NCI-H226 (cell line): ENCODE measurements at regions not wholly inside any gene's neighbourhood (a gene's known extent, or its start where the extent isn't known, plus 50 kb on each side); places are given as distances from the start of the nearest gene placed in this dataset.

ENCODE experiments used
- DNase-seq: peaks from one replicate; pipeline ENCODE4 v3.0.0-alpha.2; 2015

- no peak for DNase-seq
Observed at GRCh38 chr4:14667624-14668151, 334.6 kb upstream of the CPEB2 start.

DNA sequence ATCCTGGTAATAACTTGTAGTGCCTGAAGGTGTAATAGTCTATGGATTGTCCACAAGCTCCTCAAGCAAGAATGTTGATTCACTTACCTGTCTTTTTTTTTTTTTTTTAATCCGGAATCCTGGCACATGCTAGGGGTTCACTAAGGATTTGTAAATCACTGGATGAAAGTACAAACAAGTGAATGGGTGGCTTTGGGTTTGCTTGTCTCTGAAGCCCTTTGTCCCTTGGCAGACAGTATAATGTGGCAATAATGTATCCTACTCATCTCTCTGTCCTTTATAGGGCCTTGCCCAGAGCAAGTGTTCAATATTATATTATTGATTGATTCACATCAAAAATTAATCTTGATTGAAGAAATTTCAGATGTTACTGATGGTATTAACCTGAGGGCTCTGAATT is 334.0 kb upstream of the CPEB2 start:
- no peak for DNase-seq

- no peak for DNase-seq
Observed at GRCh38 chr4:14669371-14669770, 332.9 kb upstream of the CPEB2 start.

GRCh38 chr4:14671146-14671545 is 331.1 kb upstream of the CPEB2 start:
- no peak for DNase-seq

GRCh38 chr4:14675279-14675985 is 326.8 kb upstream of the CPEB2 start:
- no peak for DNase-seq

DNA sequence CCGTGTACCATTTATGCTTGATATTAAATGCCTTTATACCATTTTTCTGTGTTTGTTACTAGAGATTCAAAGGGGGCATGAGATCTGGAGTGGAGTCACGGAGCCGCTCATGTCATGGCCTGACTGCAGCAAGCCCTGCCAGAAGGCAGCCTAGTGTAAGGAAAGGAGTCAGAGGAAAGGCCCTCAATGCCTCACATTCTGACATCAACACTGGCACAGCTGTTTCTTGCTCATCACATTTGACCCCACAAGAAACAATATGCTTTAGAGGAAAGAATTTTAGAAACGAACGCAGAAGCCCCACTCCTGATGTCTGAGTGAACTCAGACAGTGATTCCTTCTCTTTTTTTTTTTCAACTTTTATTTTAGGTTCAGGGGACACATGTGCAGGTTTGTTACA is 322.4 kb upstream of the CPEB2 start:
- DNase-seq, result no peak

DNA sequence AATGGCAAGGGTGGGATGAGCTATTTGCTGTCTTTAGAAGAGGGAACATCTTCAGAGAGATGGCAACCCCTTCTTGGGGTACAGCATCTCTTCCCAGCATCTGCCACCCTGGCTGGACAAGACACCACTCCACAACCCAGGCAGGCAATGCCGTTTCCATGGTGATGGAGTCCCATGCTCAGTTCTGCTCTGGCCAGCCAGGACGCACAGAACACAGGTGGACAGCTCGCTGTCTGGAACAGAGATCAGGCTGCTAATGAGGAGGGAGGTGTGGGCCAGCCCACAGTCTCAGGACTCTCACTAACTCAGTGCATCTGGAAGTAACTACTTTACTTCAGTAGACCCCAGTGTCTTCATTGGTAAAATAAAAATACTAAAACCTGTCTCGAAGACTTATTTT is 321.0 kb upstream of the CPEB2 start:
- DNase-seq, result no peak

DNA sequence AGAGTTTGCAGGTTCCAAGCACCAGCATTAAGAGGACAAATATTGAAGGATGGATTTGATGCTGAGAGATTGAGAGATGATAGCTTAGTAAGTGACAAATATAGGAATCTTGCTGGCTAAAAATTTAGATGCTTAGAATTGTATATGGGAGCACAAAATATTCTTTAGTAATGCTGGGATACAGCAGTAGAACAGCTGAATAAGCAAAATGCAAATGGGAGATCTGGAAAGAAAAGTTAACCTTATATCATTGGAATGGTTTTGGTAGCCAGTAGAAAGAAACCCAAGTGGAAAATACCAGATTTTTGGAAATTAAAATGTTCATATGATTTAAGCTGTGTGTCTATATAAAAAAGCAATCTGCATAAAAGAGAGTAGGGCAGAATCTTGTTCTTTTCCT is 308.6 kb upstream of the CPEB2 start:
- no peak for DNase-seq

DNA sequence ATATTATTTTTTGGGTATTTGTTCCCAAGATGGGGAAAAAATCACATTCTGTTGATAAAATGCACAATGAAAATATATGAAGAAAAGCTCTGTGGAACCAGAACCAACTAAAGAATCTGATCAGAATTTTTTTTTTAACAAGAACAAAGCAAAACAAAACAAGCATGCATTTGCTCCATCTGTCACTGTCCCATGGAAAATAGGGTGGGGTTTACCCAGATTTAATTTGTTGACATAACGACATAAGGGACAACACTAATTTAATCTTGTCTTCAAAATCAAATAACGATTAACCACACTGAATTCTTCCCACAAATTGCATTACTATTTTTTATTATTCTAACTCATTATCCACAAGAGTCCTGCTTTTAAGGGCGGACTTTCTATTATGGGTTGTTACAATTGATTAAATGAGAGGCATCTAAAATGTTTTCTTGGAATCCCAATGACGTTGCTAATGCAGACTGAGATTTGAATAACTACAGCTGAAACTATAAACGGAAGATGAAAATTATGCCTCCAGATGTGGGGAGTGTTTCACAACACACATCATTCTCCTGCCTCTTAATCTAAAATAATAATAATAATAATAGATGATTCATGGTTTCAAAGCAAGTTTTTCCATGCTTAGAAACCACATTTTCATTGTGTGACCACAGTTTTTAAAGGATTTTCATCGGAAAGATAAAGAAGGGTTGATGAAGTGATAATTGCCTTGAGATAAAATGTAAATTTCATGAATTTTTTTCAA is 307.0 kb upstream of the CPEB2 start:
- DNase-seq, result no peak

GRCh38 chr4:14700083-14700482 is 302.2 kb upstream of the CPEB2 start:
- no peak for DNase-seq

GRCh38 chr4:14700544-14700943 is 301.7 kb upstream of the CPEB2 start:
- no peak for DNase-seq

- no peak for DNase-seq
Observed at GRCh38 chr4:14701389-14701788, 300.9 kb upstream of the CPEB2 start.

DNA sequence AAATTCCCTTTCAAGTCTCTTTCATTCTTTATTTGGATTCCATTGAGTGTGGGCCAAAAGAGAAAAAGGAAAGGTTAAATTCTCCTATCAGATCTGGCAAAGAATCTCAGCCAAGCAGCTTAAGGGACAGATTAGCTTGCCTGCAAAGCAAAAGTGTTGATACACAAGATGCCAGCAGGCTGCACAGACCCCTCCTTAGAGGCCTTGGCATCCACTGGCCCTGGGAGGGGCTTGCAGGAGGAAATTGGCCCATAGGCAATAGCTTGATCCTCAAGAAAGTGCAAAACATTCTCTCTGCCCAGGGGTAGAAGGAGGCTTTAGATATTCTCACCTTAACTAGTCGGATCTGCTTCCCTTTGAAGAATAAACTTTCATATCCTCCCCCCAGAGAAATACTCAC is 300.4 kb upstream of the CPEB2 start:
- DNase-seq, result no peak

DNA sequence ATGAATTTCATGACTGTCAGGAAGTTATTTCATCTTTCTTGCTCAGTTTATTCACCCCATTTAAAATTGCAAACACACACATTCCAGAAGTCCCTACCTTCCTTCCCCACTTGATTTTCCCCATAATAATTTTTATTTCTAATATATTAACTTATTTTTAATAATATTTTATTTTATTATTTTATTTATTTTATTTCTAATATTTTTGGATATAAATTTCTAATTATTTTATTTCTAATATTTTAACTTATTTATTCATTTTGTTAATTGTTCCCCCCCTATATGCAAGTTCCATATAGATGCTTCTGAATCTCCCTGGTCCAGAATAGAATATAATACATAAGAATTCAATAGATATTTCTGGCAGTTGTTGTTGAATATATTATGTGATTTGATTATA is 293.7 kb upstream of the CPEB2 start:
- no peak for DNase-seq

GRCh38 chr4:14711259-14711658 is 291.0 kb upstream of the CPEB2 start:
- no peak for DNase-seq

DNA sequence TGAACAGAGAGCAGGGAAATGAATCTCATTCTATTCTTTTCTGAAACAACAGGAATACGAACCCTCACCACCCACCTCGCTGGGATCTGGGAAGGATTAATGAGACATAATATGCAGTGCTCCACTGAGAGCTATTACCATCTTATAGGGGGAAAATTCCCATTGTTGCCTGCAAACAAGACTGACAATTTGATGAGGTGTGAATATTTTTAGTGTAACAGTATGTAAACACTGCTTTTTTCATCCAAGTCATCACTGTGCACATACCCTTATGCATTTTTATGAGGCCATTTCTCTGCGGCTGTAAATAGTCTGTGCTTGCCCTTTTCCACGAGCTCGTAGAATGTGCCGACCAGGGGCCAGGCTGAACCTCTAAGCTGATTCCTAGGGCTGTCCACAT is 285.6 kb upstream of the CPEB2 start:
- DNase-seq, result no peak

- DNase-seq, result peak; percentile 88
Observed at GRCh38 chr4:14719053-14719452, 283.2 kb upstream of the CPEB2 start.

- no peak for DNase-seq
Observed at GRCh38 chr4:14726441-14726840, 275.8 kb upstream of the CPEB2 start.

- peak; percentile 76 for DNase-seq
Observed at GRCh38 chr4:14726877-14727361, 275.4 kb upstream of the CPEB2 start.

DNA sequence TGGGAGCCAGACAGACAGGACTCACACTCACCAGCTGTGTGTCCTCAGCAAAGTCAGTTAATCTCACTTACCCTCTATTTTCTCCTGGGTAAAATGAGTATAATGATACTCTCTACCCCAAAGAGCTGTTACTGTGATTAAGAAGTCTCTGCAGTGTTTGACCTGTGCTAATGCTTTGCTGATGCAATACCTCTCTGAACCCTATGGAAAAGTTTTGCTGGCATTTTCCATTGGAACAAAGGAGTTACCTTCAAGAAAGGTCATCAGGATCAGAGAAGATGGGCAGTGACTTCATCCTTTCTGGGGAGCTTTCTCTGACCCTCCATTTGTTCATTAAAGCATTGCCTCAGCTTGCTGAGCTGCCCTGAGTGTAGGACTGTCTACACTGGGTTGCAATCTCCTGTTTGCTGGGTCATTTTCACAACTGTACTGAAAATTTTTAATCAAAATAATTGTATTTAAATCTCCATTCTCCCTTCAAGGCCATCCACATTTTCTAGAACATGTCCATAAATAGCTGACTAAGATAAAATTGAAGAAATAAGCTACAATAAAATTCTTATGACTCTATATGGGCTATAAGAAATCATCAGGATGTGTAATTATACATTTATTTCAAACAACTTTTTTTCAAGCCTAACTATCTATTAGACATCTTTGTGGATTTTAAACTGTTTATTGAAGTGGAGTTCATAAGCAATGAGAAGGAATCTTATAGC is 272.8 kb upstream of the CPEB2 start:
- no peak for DNase-seq

DNA sequence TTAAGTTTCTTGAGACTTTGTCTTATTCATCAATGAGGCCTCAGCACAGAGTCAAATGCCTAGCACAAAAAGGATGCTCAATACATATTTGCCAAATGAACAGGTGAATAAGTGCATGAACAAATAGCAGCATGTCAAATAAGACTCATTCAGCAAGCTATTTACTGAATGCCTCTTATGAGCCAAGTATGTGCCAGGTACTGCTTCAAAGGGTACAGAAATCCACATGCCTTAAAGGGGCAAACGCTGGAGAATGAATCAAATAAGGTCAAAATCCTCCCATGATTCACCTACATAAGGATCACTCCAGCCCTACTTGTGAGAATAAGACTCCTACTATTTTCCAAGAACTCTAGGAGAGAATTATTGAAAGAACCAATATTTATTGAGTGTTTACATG is 260.2 kb upstream of the CPEB2 start:
- no peak for DNase-seq

DNA sequence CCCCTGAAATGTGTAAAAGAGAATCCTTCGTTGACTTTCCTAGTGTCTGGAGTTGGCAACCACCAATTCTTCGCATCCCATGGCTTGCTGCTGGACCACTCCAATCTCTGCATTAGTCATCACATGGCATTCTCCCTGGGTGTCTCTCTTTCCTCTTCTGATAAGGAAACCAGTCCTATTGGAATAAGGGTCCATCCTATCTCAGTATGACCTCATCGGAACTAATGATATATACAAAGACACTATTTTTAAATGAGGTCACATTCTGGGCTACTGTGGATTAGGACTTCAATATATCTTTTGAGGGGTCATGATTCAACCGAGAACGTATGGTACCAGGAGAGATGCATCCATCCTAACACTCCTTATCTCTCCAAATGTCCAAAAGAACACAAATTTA is 259.1 kb upstream of the CPEB2 start:
- peak; percentile 33 for DNase-seq

DNA sequence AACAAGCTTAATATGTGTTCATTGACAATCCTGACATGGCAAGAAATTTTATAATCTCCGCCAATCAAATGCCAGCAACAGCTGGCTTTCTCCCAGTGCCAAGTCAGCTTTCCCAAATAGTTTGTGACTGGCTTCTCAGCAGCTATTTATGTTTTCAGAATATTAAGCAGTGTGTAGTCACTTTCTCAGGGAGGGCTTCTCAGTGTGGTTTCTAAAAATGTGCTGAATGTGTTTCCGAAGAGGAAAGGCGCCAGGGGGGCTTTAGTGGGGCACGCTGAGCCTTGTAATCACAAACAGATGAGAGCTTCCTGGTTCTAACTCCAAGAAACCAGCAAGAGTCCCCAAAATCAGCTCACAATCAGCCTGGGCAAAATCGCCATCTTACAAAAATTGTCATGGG is 258.7 kb upstream of the CPEB2 start:
- DNase-seq, result no peak

DNA sequence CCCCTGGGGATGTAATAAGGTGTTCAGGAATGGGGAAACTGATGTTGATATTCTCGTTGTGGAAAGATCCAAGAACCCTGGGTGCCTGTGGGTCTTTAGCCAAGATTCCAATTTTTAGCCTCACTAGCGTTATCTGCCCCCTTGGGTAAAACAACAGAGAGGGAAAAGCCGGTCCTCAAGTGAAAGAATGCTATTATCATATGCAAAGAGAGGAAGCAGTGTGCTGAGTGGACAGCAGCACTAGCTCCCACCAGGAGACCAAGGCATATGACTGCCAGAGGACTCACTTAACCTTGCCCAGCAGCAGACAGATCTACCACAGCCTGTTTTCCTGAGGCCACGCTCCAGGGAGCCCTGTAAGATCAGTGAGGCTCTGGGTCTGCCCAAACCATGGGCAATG is 257.9 kb upstream of the CPEB2 start:
- DNase-seq, result no peak
